Epidermal melanocyte (primary cell): ENCODE measurements at regions not wholly inside any gene's neighbourhood (a gene's known extent, or its start where the extent isn't known, plus 50 kb on each side); places are given as distances from the start of the nearest gene placed in this dataset.
"Not testable (repeated sequence)": the region's sequence is repeated elsewhere in the genome, so short reads cannot be mapped to it uniquely, and the experiment has no call there.

ENCODE experiments used
- DNase-seq: peaks from one replicate; pipeline ENCODE4 v3.0.0; 2011; ENCODE audit warnings: low spot score; ENCODE audit not compliant: insufficient read length

- no peak for DNase-seq
Measured at GRCh38 chr6:81564470-81565068, 187.9 kb downstream of the TENT5A start.

- DNase-seq = no peak
Measured at GRCh38 chr6:81562169-81562568, 190.3 kb downstream of the TENT5A start.

GRCh38 chr6:81561731-81562130 lies 190.8 kb downstream of the TENT5A start:
- no peak for DNase-seq

- no peak for DNase-seq
Measured at GRCh38 chr6:81561071-81561564, 191.4 kb downstream of the TENT5A start.

GRCh38 chr6:81557811-81558210 lies 194.7 kb downstream of the TENT5A start:
- no peak for DNase-seq

- no peak for DNase-seq
Measured at GRCh38 chr6:81556551-81556950, 195.9 kb downstream of the TENT5A start.

GRCh38 chr6:81553216-81553615 lies 199.3 kb downstream of the TENT5A start:
- no peak for DNase-seq

- DNase-seq = no peak
Measured at GRCh38 chr6:81552644-81553043, 199.8 kb downstream of the TENT5A start.

GRCh38 chr6:81547149-81547548 lies 205.3 kb downstream of the TENT5A start:
- no peak for DNase-seq

GRCh38 chr6:81534934-81535465 lies 217.5 kb downstream of the TENT5A start:
- DNase-seq = no peak

- no peak for DNase-seq
Measured at GRCh38 chr6:81531869-81532561, 220.5 kb downstream of the TENT5A start.

- DNase-seq = no peak
Measured at GRCh38 chr6:81517455-81517854, 235.0 kb downstream of the TENT5A start.

GRCh38 chr6:81515562-81516453 lies 236.7 kb downstream of the TENT5A start:
- no peak for DNase-seq

- not testable (repeated sequence) for DNase-seq
Measured at GRCh38 chr6:81514195-81514594, 238.3 kb downstream of the TENT5A start.

- no peak for DNase-seq
Measured at GRCh38 chr6:81511423-81511822, 241.1 kb downstream of the TENT5A start.

- DNase-seq = no peak
Measured at GRCh38 chr6:81495999-81496398, 256.5 kb downstream of the TENT5A start.

GRCh38 chr6:81491454-81492101 lies 260.9 kb downstream of the TENT5A start:
- DNase-seq = no peak

- no peak for DNase-seq
Measured at GRCh38 chr6:81487489-81487888, 265.0 kb downstream of the TENT5A start.

GRCh38 chr6:81486234-81486633 lies 266.2 kb downstream of the TENT5A start:
- DNase-seq = no peak

- DNase-seq = no peak
Measured at GRCh38 chr6:81485395-81485794, 267.1 kb downstream of the TENT5A start.

GRCh38 chr6:81484251-81484650 lies 268.2 kb downstream of the TENT5A start:
- DNase-seq = no peak
